Right kidney (tissue), 1 donor: ENCODE measurements at regions not wholly inside any gene's neighbourhood (a gene's known extent, or its start where the extent isn't known, plus 50 kb on each side); places are given as distances from the start of the nearest gene placed in this dataset.

Experiments
- DNase-seq: peaks from one replicate; pipeline ENCODE4 v3.0.0-alpha.2; 2016

- DNase-seq = no peak
These were observed 82.3 kb upstream of the ADRA2C start for GRCh38 chr4:3683744-3684421.

- no peak for DNase-seq
These were observed 83.0 kb upstream of the ADRA2C start for GRCh38 chr4:3683077-3683743.

GRCh38 chr4:3682236-3683076 is 83.7 kb upstream of the ADRA2C start:
- DNase-seq = no peak

- DNase-seq = no peak
These were observed 85.0 kb upstream of the ADRA2C start for GRCh38 chr4:3681191-3681590.

- no peak for DNase-seq
These were observed 85.5 kb upstream of the ADRA2C start for GRCh38 chr4:3680656-3681055.

- DNase-seq = peak; percentile 62
These were observed 86.3 kb upstream of the ADRA2C start for GRCh38 chr4:3679851-3680311.

- peak; percentile 63 for DNase-seq
These were observed 86.9 kb upstream of the ADRA2C start for GRCh38 chr4:3679071-3679825.

- no peak for DNase-seq
These were observed 88.5 kb upstream of the ADRA2C start for GRCh38 chr4:3677748-3678070.

- DNase-seq = no peak
These were observed 89.1 kb upstream of the ADRA2C start for GRCh38 chr4:3676907-3677747.

- no peak for DNase-seq
These were observed 90.0 kb upstream of the ADRA2C start for GRCh38 chr4:3676196-3676595.

- no peak for DNase-seq
These were observed 90.7 kb upstream of the ADRA2C start for GRCh38 chr4:3675251-3676115.

- no peak for DNase-seq
These were observed 91.7 kb upstream of the ADRA2C start for GRCh38 chr4:3674479-3674851.

- DNase-seq = no peak
These were observed 92.3 kb upstream of the ADRA2C start for GRCh38 chr4:3673716-3674478.

GRCh38 chr4:3673176-3673575 is 93.0 kb upstream of the ADRA2C start:
- DNase-seq = no peak

GRCh38 chr4:3672465-3672831 is 93.7 kb upstream of the ADRA2C start:
- DNase-seq = no peak

- no peak for DNase-seq
These were observed 94.4 kb upstream of the ADRA2C start for GRCh38 chr4:3671571-3672464.

- DNase-seq = no peak
These were observed 95.4 kb upstream of the ADRA2C start for GRCh38 chr4:3670521-3671519.

GRCh38 chr4:3669553-3669949 is 96.6 kb upstream of the ADRA2C start:
- no peak for DNase-seq
